Cerebellar cortex (tissue), 1 donor: ENCODE measurements at regions not wholly inside any gene's neighbourhood (a gene's known extent, or its start where the extent isn't known, plus 50 kb on each side); places are given as distances from the start of the nearest gene placed in this dataset.
"Not testable (repeated sequence)": the region's sequence is repeated elsewhere in the genome, so short reads cannot be mapped to it uniquely, and the experiment has no call there.

Source experiments
- DNase-seq: peaks from one replicate; pipeline ENCODE4 v3.0.0-alpha.2; 2015; ENCODE audit warnings: low spot score

GRCh38 chr12:29957835-29958234 is 174.1 kb upstream of the TMTC1 start:
- DNase-seq, result no peak

GRCh38 chr12:29945904-29946303 is 162.2 kb upstream of the TMTC1 start:
- DNase-seq, result no peak

- no peak for DNase-seq
Measured at GRCh38 chr12:29944269-29945000, 160.7 kb upstream of the TMTC1 start.

- DNase-seq, result no peak
Measured at GRCh38 chr12:29943683-29944082, 159.9 kb upstream of the TMTC1 start.

- no peak for DNase-seq
Measured at GRCh38 chr12:29940811-29941210, 157.1 kb upstream of the TMTC1 start.

- no peak for DNase-seq
Measured at GRCh38 chr12:29930503-29930902, 146.8 kb upstream of the TMTC1 start.

- no peak for DNase-seq
Measured at GRCh38 chr12:29929295-29929694, 145.6 kb upstream of the TMTC1 start.

- no peak for DNase-seq
Measured at GRCh38 chr12:29921307-29921706, 137.6 kb upstream of the TMTC1 start.

- DNase-seq, result no peak
Measured at GRCh38 chr12:29908157-29908556, 124.4 kb upstream of the TMTC1 start.

- DNase-seq, result no peak
Measured at GRCh38 chr12:29907461-29907860, 123.7 kb upstream of the TMTC1 start.

- no peak for DNase-seq
Measured at GRCh38 chr12:29902043-29902442, 118.3 kb upstream of the TMTC1 start.

GRCh38 chr12:29901585-29901984 is 117.8 kb upstream of the TMTC1 start:
- DNase-seq, result no peak

GRCh38 chr12:29899212-29899931 is 115.6 kb upstream of the TMTC1 start:
- DNase-seq, result no peak

GRCh38 chr12:29895966-29896365 is 112.2 kb upstream of the TMTC1 start:
- no peak for DNase-seq

- DNase-seq, result no peak
Measured at GRCh38 chr12:29893002-29893401, 109.3 kb upstream of the TMTC1 start.

GRCh38 chr12:29891792-29892191 is 108.0 kb upstream of the TMTC1 start:
- no peak for DNase-seq

- peak; percentile 2 for DNase-seq
Measured at GRCh38 chr12:29889737-29890136, 106.0 kb upstream of the TMTC1 start.

- DNase-seq, result no peak
Measured at GRCh38 chr12:29888777-29889176, 105.0 kb upstream of the TMTC1 start.

- DNase-seq, result not testable (repeated sequence)
Measured at GRCh38 chr12:29884957-29885356, 101.2 kb upstream of the TMTC1 start.

GRCh38 chr12:29883941-29884554 is 100.3 kb upstream of the TMTC1 start:
- DNase-seq, result no peak

- DNase-seq, result no peak
Measured at GRCh38 chr12:29883525-29883924, 99.8 kb upstream of the TMTC1 start.

GRCh38 chr12:29882846-29883245 is 99.1 kb upstream of the TMTC1 start:
- no peak for DNase-seq

- no peak for DNase-seq
Measured at GRCh38 chr12:29880987-29881386, 97.2 kb upstream of the TMTC1 start.
